ENCODE measurements at regions not wholly inside any gene's neighbourhood (a gene's known extent, or its start where the extent isn't known, plus 50 kb on each side); places are given as distances from the start of the nearest gene placed in this dataset.

- no peaks in the 10 kb centered on the region for H4K20me1 ChIP-seq (replicated peaks in 1 of 2; ENCODE audit: control insufficient read depth in 1 of 2, insufficient read depth in 2 of 2, low read length in 2 of 2)
- FAIRE-seq = no peak
- POLR2A ChIA-PET (ENCODE audit: partially characterized antibody) = no interaction called here
- TF ChIP-seq BCL11A (IDR thresholded peaks at IDR 0.05; ENCODE audit: low read depth in 2 of 2, low read length in 2 of 2) = no peak
- TF ChIP-seq POU5F1 (IDR thresholded peaks at IDR 0.05; ENCODE audit: low read depth, low read length) = no peak
- TF ChIP-seq ATF3 (IDR thresholded peaks at IDR 0.05; ENCODE audit: insufficient read depth, low read depth, low read length) = no peak
- TF ChIP-seq EZH2 (IDR thresholded peaks at IDR 0.05; ENCODE audit: low read depth, low read length, severe bottlenecking) = no peak
- no peak for TF ChIP-seq POLR2AphosphoS5 (IDR thresholded peaks at IDR 0.05; ENCODE audit: low read depth, low read length)
- TF ChIP-seq TAF7 (optimal IDR thresholded peaks at IDR 0.05; ENCODE audit: borderline replicate concordance, low read depth, low read length) = no peak
- no peak for TF ChIP-seq ATF2 (IDR thresholded peaks at IDR 0.05; ENCODE audit: low read length)
- no peak for TF ChIP-seq RBBP5 (IDR thresholded peaks at IDR 0.05; ENCODE audit: borderline replicate concordance, low read depth, low read length)
- no peak for TF ChIP-seq HDAC6 (IDR thresholded peaks at IDR 0.05; ENCODE audit: low read depth, low read length)
- no peak for TF ChIP-seq USF2 (IDR thresholded peaks at IDR 0.05; ENCODE audit: low read length)
- no peak for TF ChIP-seq NRF1 (IDR thresholded peaks at IDR 0.05; ENCODE audit: low read depth, low read length)
- no peak for TF ChIP-seq NANOG (IDR thresholded peaks at IDR 0.05; ENCODE audit: insufficient read depth, low read depth, low read length, poor library complexity, severe bottlenecking)
These were observed 56.5 kb downstream of the DCAF8L1 start for GRCh38 chrX:27924718-27925117.

More at GRCh38 chrX:27924718-27925117, 56.5 kb downstream of the DCAF8L1 start:
- Histone ChIP-seq H2BK20ac (ENCODE audit: low read length) (no peak overlapping the region), H3K23me2 (ENCODE audit: low read depth, low read length) (no peaks in the 10 kb centered on the region), H3K79me1 (ENCODE audit: low read depth, low read length) (no peaks in the 10 kb centered on the region), H3K4me1 (replicated peaks in 1 of 4; ENCODE audit: control insufficient read depth in 3 of 4, insufficient read depth in 4 of 4, low read length in 3 of 4) (no peaks in the 10 kb centered on the region), H3K36me3 (ENCODE audit: control insufficient read depth in 2 of 4, insufficient read depth in 4 of 4, low read length in 3 of 4) (no peaks in the 10 kb centered on the region), H2BK120ac (replicated peaks; ENCODE audit: low read depth, low read length) (no peak overlapping the region), H3K18ac (ENCODE audit: extremely low read depth, low read length) (no peak overlapping the region), H2BK15ac (ENCODE audit: low read length) (no peak overlapping the region), H3K56ac (replicated peaks; ENCODE audit: insufficient read length, low read depth, low read length) (no peak overlapping the region), H4K91ac (replicated peaks; ENCODE audit: insufficient read length, low read length) (no peak overlapping the region), H3K79me2 (ENCODE audit: control insufficient read depth in 1 of 2, insufficient read depth in 2 of 2, low read length in 2 of 2) (no peaks in the 10 kb centered on the region), H3K9ac (replicated peaks in 1 of 4; ENCODE audit: extremely low read depth in 1 of 4, low read depth in 3 of 4, low read length in 3 of 4) (no peak overlapping the region), H4K5ac (ENCODE audit: insufficient read length, low read depth, low read length) (no peak overlapping the region), H3K27ac (ENCODE audit: low read depth, low read length) (no peak overlapping the region), H3K9me3 (ENCODE audit: insufficient read depth in 2 of 2, low read depth in 1 of 2, low read length in 1 of 2) (no peaks in the 10 kb centered on the region), H2BK12ac (ENCODE audit: low read depth, low read length) (no peak overlapping the region), H3K4ac (replicated peaks; ENCODE audit: insufficient read length, low read depth, low read length) (no peak overlapping the region), H2BK5ac (ENCODE audit: low read depth, low read length) (no peak overlapping the region), H2AK5ac (ENCODE audit: low read depth, low read length) (no peak overlapping the region), H3K4me2 (ENCODE audit: insufficient read depth in 1 of 2, low read depth in 2 of 2, low read length in 2 of 2) (no peak overlapping the region), H3K27me3 (replicated peaks in 1 of 4; ENCODE audit: control insufficient read depth in 3 of 4, extremely low read depth in 1 of 4, insufficient read depth in 3 of 4, low read length in 3 of 4) (no peaks in the 10 kb centered on the region), H2AFZ (ENCODE audit: low read length) (no peak overlapping the region), H3K14ac (ENCODE audit: insufficient read length) (no peak overlapping the region), H3K4me3 (ENCODE audit: extremely low read depth in 1 of 4, insufficient read depth in 2 of 4, low read depth in 3 of 4, low read length in 4 of 4) (no peak overlapping the region), H4K8ac (ENCODE audit: extremely low read depth, insufficient read depth, low read length) (no peak overlapping the region), H3K23ac (ENCODE audit: insufficient read length) (no peak overlapping the region)
- CTCF ChIA-PET (ENCODE audit: partially characterized antibody) = interaction anchor here (1.0 kb wide), 1 partner anchor 671 kb away, joined by 3 read pairs; no protein-coding TSS in a partner anchor
- no peak for DNase-seq (ENCODE audit: low read depth in 1 of 2, low spot score in 2 of 2)

Data from H1 (cell line).